GM23338 (cell line): ENCODE measurements at regions not wholly inside any gene's neighbourhood (a gene's known extent, or its start where the extent isn't known, plus 50 kb on each side); places are given as distances from the start of the nearest gene placed in this dataset.

Source experiments
- ATAC-seq: fragments of 200-7000 bp; cut with Tn5 transposase; 3 replicates; pipeline ENCODE4 v1.9.1; 2020
- DNase-seq: peaks from one replicate; pipeline ENCODE4 v3.0.0-alpha.2; 2015; ENCODE audit warnings: low spot score
- H2AFZ ChIP-seq: fragments of 200-600 bp; sonication (generic); 2 replicates; pipeline ENCODE4 v1.8.0; 2016; ENCODE audit warnings: antibody characterized with exemption, mild to moderate bottlenecking, moderate library complexity
- H3F3A ChIP-seq: fragments of 200-600 bp; sonication (generic); replicated peaks from 2 replicates; pipeline ENCODE4 v1.8.0; 2017; ENCODE audit warnings: antibody characterized with exemption, mixed run types, low read depth
- H3K27ac ChIP-seq: fragments of 200-600 bp; sonication (generic); 2 replicates; pipeline ENCODE4 v1.6.1; 2016; ENCODE audit warnings: low read depth
- H3K27me3 ChIP-seq: fragments of 200-600 bp; sonication (generic); 2 replicates; pipeline ENCODE4 v1.8.0; 2016; ENCODE audit warnings: mild to moderate bottlenecking, mixed run types, moderate library complexity; ENCODE audit not compliant: insufficient read depth
- H3K36me3 ChIP-seq: fragments of 200-600 bp; sonication (generic); 2 replicates; pipeline ENCODE4 v1.8.0; 2016; ENCODE audit warnings: mild to moderate bottlenecking; ENCODE audit not compliant: insufficient read depth
- H3K4me1 ChIP-seq: fragments of 200-600 bp; sonication (generic); 2 replicates; pipeline ENCODE4 v1.8.0; 2016; ENCODE audit warnings: mild to moderate bottlenecking, moderate library complexity; ENCODE audit not compliant: insufficient read depth
- H3K4me2 ChIP-seq: fragments of 200-600 bp; sonication (generic); 2 replicates; pipeline ENCODE4 v1.7.1; 2017; ENCODE audit warnings: mixed run types
- H3K4me3 ChIP-seq: fragments of 200-600 bp; sonication (generic); 2 replicates; pipeline ENCODE4 v1.6.1; 2016; ENCODE audit warnings: mixed run types
- H3K79me2 ChIP-seq: fragments of 200-600 bp; sonication (generic); replicated peaks from 2 replicates; pipeline ENCODE4 v1.8.0; 2017; ENCODE audit warnings: mild to moderate bottlenecking; ENCODE audit not compliant: insufficient read depth
- H3K9me2 ChIP-seq: fragments of 200-600 bp; sonication (generic); 2 replicates; pipeline ENCODE4 v1.8.0; 2017; ENCODE audit not compliant: insufficient read depth
- H4K20me1 ChIP-seq: fragments of 200-600 bp; sonication (generic); replicated peaks from 2 replicates; pipeline ENCODE4 v1.8.0; 2017; ENCODE audit warnings: mild to moderate bottlenecking; ENCODE audit not compliant: insufficient read depth
- H3K27ac Mint-ChIP-seq: 2 replicates; pipeline ENCODE4 v1.8.0; 2020; ENCODE audit warnings: inconsistent platforms, mild to moderate bottlenecking, moderate library complexity, mixed read lengths
- H3K27me3 Mint-ChIP-seq: 3 replicates; pipeline ENCODE4 v1.8.0; 2022; ENCODE audit warnings: low read depth, mild to moderate bottlenecking, moderate library complexity, mixed read lengths, inconsistent platforms; ENCODE audit not compliant: insufficient read depth, poor library complexity
- H3K36me3 Mint-ChIP-seq: 3 replicates; pipeline ENCODE4 v1.8.0; 2021; ENCODE audit warnings: low read depth, mild to moderate bottlenecking, inconsistent platforms, moderate library complexity, mixed read lengths
- H3K4me1 Mint-ChIP-seq: 3 replicates; pipeline ENCODE4 v1.8.0; 2020; ENCODE audit warnings: mild to moderate bottlenecking, inconsistent platforms, mixed read lengths
- H3K4me3 Mint-ChIP-seq: 3 replicates; pipeline ENCODE4 v1.8.0; 2021; ENCODE audit warnings: moderate library complexity, mild to moderate bottlenecking, inconsistent platforms, mixed read lengths
- H3K9me3 Mint-ChIP-seq: 3 replicates; pipeline ENCODE4 v1.8.0; 2020; ENCODE audit warnings: moderate library complexity, mild to moderate bottlenecking, inconsistent platforms, mixed read lengths
- CTCF ChIP-seq, 2 experiments: fragments of 200-600 bp in 1 of 2; sonication (generic) in 1 of 2; conservative IDR thresholded peaks; 2 replicates each; pipeline versions ENCODE4 v1.5.1 to v1.6.1; 2016 to 2017; ENCODE audit warnings: antibody characterized with exemption in 2 of 2, low read depth in 2 of 2, mild to moderate bottlenecking in 2 of 2, moderate library complexity in 1 of 2
- ETS1 ChIP-seq: IDR thresholded peaks from 2 replicates; pipeline ENCODE4 v1.6.1; 2016; ENCODE audit warnings: antibody characterized with exemption
- EZH2 ChIP-seq: fragments of 200-600 bp; sonication (generic); IDR thresholded peaks from one replicate; pipeline ENCODE4 v1.8.0; 2017; ENCODE audit warnings: antibody characterized with exemption, mild to moderate bottlenecking, low read depth; ENCODE audit not compliant: unreplicated experiment
- EZH2phosphoT487 ChIP-seq: fragments of 200-600 bp; sonication (generic); IDR thresholded peaks from one replicate; pipeline ENCODE4 v1.8.1; 2018; ENCODE audit warnings: antibody characterized with exemption; ENCODE audit not compliant: unreplicated experiment
- JUNB ChIP-seq: IDR thresholded peaks from one replicate; pipeline ENCODE4 v1.6.1; 2016; ENCODE audit warnings: antibody characterized with exemption; ENCODE audit not compliant: unreplicated experiment
- STAT1 ChIP-seq: IDR thresholded peaks from one replicate; pipeline ENCODE4 v1.6.1; 2016; ENCODE audit warnings: antibody characterized with exemption; ENCODE audit not compliant: unreplicated experiment
- ZNF331 ChIP-seq: fragments of 250-450 bp; sonication (Bioruptor Pico); IDR thresholded peaks from 2 replicates; pipeline ENCODE4 v1.5.0; 2020; ENCODE audit warnings: low read depth, mild to moderate bottlenecking, moderate library complexity
- ZNF462 ChIP-seq: fragments of 250-450 bp; sonication (Bioruptor Pico); IDR thresholded peaks from 2 replicates; pipeline ENCODE4 v1.5.0; 2020; ENCODE audit warnings: mild to moderate bottlenecking, moderate library complexity

DNA sequence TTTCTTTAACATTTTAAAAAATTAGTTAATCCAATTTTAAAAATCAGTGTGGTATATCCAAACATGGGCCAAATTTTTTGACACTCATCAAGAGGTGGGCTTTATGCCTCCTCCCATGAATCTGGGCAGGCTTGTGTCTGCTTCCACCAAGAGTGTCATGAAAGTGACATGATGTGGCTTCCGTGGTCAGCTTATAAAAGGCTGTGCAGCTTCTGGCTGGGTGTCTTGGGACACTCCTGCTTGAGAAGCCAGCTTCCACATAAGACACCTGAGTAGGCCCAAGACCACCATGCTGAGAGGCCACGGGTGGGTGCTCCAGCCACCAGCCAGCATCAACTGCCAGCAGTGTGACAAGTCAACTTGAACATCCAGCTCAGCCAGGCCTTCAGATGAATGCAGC is 74.3 kb upstream of the RUNX3 start (continued):
- TF ChIP-seq CTCF (conservative IDR thresholded peaks at IDR 0.05; ENCODE audit: low read depth in 2 of 2): no peak
- TF ChIP-seq JUNB: no peak

DNA sequence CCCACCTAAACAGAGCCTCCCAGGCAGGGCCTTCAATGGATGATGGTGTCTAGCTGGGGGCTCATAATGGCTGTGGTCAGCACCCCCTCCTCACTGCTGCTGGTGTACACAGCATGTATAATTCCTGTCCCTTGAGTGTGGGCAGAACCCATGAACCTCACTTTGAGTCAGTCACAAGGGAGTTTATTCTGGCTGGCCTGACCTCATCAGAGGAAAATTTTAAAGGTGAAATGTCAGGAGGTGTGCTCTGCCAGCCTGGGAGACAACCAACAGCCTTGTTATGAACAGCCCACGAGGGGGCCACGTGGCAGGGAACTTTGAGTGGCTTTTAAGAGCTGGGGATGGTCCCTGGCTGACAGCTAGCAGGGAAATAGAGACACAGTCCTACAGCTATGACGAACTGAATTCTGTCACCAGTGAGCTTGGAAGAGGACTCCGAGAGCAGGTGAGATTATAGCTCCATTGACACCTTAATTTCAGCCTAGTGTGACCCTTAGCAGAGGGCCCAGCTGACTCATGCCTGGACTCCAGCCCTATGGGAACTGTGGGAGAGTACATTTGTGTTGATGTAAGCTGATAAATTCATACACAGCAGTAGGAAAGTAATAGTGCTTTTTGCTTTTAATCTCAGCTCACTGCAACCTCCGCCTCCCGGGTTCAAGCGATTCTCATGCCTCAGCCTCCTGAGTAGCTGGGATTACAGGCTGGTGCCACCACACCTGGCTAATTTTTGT is 73.5 kb upstream of the RUNX3 start:
- no peak overlapping the region for H2AFZ ChIP-seq
- H3K4me2 ChIP-seq: no peak overlapping the region
- DNase-seq: no peak
- ATAC-seq: no peak
- Mint-ChIP-seq H3K27me3 (peaks cover 10% of the 10 kb centered on the region), H3K4me1 (peaks cover 15% of the 10 kb centered on the region), H3K36me3 (no peaks in the 10 kb centered on the region), H3K27ac (no peak overlapping the region), H3K9me3 (no peaks in the 10 kb centered on the region), H3K4me3 (no peak overlapping the region)
- no peak overlapping the region for H3K4me3 ChIP-seq
- no peaks in the 10 kb centered on the region for H3K36me3 ChIP-seq
- no peaks in the 10 kb centered on the region for H3F3A ChIP-seq
- no peaks in the 10 kb centered on the region for H4K20me1 ChIP-seq
- no peaks in the 10 kb centered on the region for H3K4me1 ChIP-seq
- TF ChIP-seq EZH2: no peak
- TF ChIP-seq ETS1: no peak
- no peak for TF ChIP-seq CTCF (conservative IDR thresholded peaks at IDR 0.05; ENCODE audit: low read depth in 2 of 2)
- TF ChIP-seq EZH2phosphoT487: no peak
- TF ChIP-seq ZNF331: no peak
- no peak for TF ChIP-seq JUNB
- no peak for TF ChIP-seq STAT1
- no peaks in the 10 kb centered on the region for H3K9me2 ChIP-seq
- H3K27me3 ChIP-seq: no peaks in the 10 kb centered on the region
- no peak overlapping the region for H3K27ac ChIP-seq
- no peaks in the 10 kb centered on the region for H3K79me2 ChIP-seq

- no peaks in the 10 kb centered on the region for H3K9me2 ChIP-seq
- no peaks in the 10 kb centered on the region for H3K79me2 ChIP-seq
- H3K27ac ChIP-seq: no peak overlapping the region
- ATAC-seq (no peak), DNase-seq (no peak)
- no peak overlapping the region for H3K4me3 ChIP-seq
- H3K27me3 Mint-ChIP-seq: peaks cover 8% of the 10 kb centered on the region
- no peak overlapping the region for H3K4me3 Mint-ChIP-seq
- no peaks in the 10 kb centered on the region for H3K27me3 ChIP-seq
- no peaks in the 10 kb centered on the region for H3K4me1 ChIP-seq
- H4K20me1 ChIP-seq: no peaks in the 10 kb centered on the region
- H2AFZ ChIP-seq: no peak overlapping the region
- H3K36me3 ChIP-seq: no peaks in the 10 kb centered on the region
- no peaks in the 10 kb centered on the region for H3K36me3 Mint-ChIP-seq
- no peak overlapping the region for H3K27ac Mint-ChIP-seq
- no peak overlapping the region for H3K4me2 ChIP-seq
- no peaks in the 10 kb centered on the region for H3K9me3 Mint-ChIP-seq
- H3F3A ChIP-seq: no peaks in the 10 kb centered on the region
- H3K4me1 Mint-ChIP-seq: peaks cover 14% of the 10 kb centered on the region
- TF ChIP-seq ZNF462 (CRISPR knock-in tag) (no peak), JUNB (no peak), STAT1 (no peak)
Measured at GRCh38 chr1:25003000-25003399, 72.9 kb upstream of the RUNX3 start.
